HepG2 (cell line): ENCODE measurements at regions not wholly inside any gene's neighbourhood (a gene's known extent, or its start where the extent isn't known, plus 50 kb on each side); places are given as distances from the start of the nearest gene placed in this dataset.
A peak's percentile ranks its signal among the peaks of the same experiment; 100 is the strongest.

Source experiments
- ELF3 ChIP-seq: IDR thresholded peaks from 2 replicates; pipeline ENCODE4 v1.6.1; 2016; ENCODE audit warnings: missing genetic modification reagents, missing compliant biosample characterization
- ELF4 ChIP-seq: sonication (generic); formaldehyde crosslinking; IDR thresholded peaks from 2 replicates; pipeline ENCODE4 v1.5.0; 2020; ENCODE audit warnings: missing genetic modification reagents, mild to moderate bottlenecking, moderate library complexity, borderline replicate concordance
- GATA4 ChIP-seq: sonication (generic); IDR thresholded peaks from 2 replicates; pipeline ENCODE4 v1.6.1; 2016; ENCODE audit warnings: antibody characterized with exemption, low read depth, borderline replicate concordance
- HMGXB3 ChIP-seq: sonication (generic); formaldehyde crosslinking; IDR thresholded peaks from 2 replicates; pipeline ENCODE4 v1.4.0; 2020; ENCODE audit warnings: missing genetic modification reagents, borderline replicate concordance
- HNRNPL ChIP-seq: fragments of 200-400 bp; formaldehyde crosslinking; IDR thresholded peaks from 2 replicates; pipeline ENCODE4 v1.6.1; 2017; ENCODE audit warnings: mild to moderate bottlenecking, low read depth, low read length
- JUND ChIP-seq: sonication (generic); formaldehyde crosslinking; IDR thresholded peaks from 2 replicates; pipeline ENCODE4 v1.8.0; 2022; ENCODE audit warnings: mild to moderate bottlenecking, missing genetic modification reagents
- MATR3 ChIP-seq: sonication (generic); formaldehyde crosslinking; IDR thresholded peaks from 2 replicates; pipeline ENCODE4 v1.4.0; 2020; ENCODE audit warnings: missing genetic modification reagents
- MZF1 ChIP-seq: sonication (generic); formaldehyde crosslinking; IDR thresholded peaks from 2 replicates; pipeline ENCODE4 v1.8.1; 2023; ENCODE audit warnings: mild to moderate bottlenecking, missing genetic modification reagents, borderline replicate concordance
- NKX3-1 ChIP-seq: sonication (generic); formaldehyde crosslinking; IDR thresholded peaks from 2 replicates; pipeline ENCODE4 v1.5.0; 2020; ENCODE audit warnings: missing genetic modification reagents
- POLR2A ChIP-seq, 2 experiments: IDR thresholded peaks; 2 replicates each; pipeline ENCODE4 v1.6.1; 2011; ENCODE audit warnings: low read depth in 2 of 2, low read length in 2 of 2, mild to moderate bottlenecking in 1 of 2, moderate library complexity in 1 of 2; ENCODE audit not compliant: insufficient read depth in 1 of 2
- PRDM15 ChIP-seq: sonication (generic); formaldehyde crosslinking; IDR thresholded peaks from 2 replicates; pipeline ENCODE4 v1.4.0; 2020; ENCODE audit warnings: missing genetic modification reagents
- SIX4 ChIP-seq: sonication (generic); formaldehyde crosslinking; IDR thresholded peaks from 2 replicates; pipeline ENCODE4 v1.4.0; 2020; ENCODE audit warnings: missing genetic modification reagents
- SOX6 ChIP-seq, 2 experiments: fragments of 450-650 bp in 1 of 2; sonication (generic) in 1 of 2; formaldehyde crosslinking in 1 of 2; IDR thresholded peaks; 2 replicates each; pipeline versions ENCODE4 v1.4.0 to v1.6.1; 2017 to 2020; ENCODE audit warnings: antibody characterized with exemption in 1 of 2, mild to moderate bottlenecking in 1 of 2, missing genetic modification reagents in 1 of 2
- SRSF9 ChIP-seq: fragments of 200-400 bp; formaldehyde crosslinking; IDR thresholded peaks from 2 replicates; pipeline ENCODE4 v1.6.1; 2018; ENCODE audit warnings: borderline replicate concordance, mild to moderate bottlenecking, low read depth, low read length; ENCODE audit not compliant: insufficient read depth, poor library complexity, severe bottlenecking
- ZBTB14 ChIP-seq: sonication (generic); formaldehyde crosslinking; IDR thresholded peaks from 2 replicates; pipeline ENCODE4 v1.4.0; 2020; ENCODE audit warnings: missing genetic modification reagents
- ZFAT ChIP-seq: sonication (generic); formaldehyde crosslinking; conservative IDR thresholded peaks from 2 replicates; pipeline ENCODE4 v1.8.1; 2023; ENCODE audit warnings: missing genetic modification reagents, inconsistent platforms
- ZNF205 ChIP-seq: IDR thresholded peaks from 2 replicates; pipeline ENCODE4 v1.6.1; 2018; ENCODE audit warnings: missing biosample characterization, missing genetic modification reagents
- ZNF281 ChIP-seq: sonication (generic); formaldehyde crosslinking; IDR thresholded peaks from 2 replicates; pipeline ENCODE4 v1.4.0; 2020; ENCODE audit warnings: missing genetic modification reagents, borderline replicate concordance
- ZNF562 ChIP-seq: sonication (generic); formaldehyde crosslinking; IDR thresholded peaks from 2 replicates; pipeline ENCODE4 v1.8.0; 2022; ENCODE audit warnings: missing genetic modification reagents, borderline replicate concordance
- ZNF644 ChIP-seq: IDR thresholded peaks from 2 replicates; pipeline ENCODE4 v1.6.1; 2016; ENCODE audit warnings: low read depth

- TF ChIP-seq HMGXB3 (no peak), JUND (CRISPR knock-in tag) (no peak), MATR3 (no peak), ZBTB14 (no peak), ELF4 (no peak), HNRNPL (no peak), PRDM15 (no peak), NKX3-1 (CRISPR knock-in tag) (no peak), ZNF644 (CRISPR knock-in tag) (peak; percentile 41; the same call in 1 of the 2 replicates), SRSF9 (no peak), ZNF205 (CRISPR knock-in tag) (no peak), ELF3 (CRISPR knock-in tag) (no peak), GATA4 (no peak), POLR2A (IDR thresholded peaks at IDR 0.05; ENCODE audit: insufficient read depth in 1 of 2, low read depth in 2 of 2, low read length in 2 of 2) (no peak), ZNF281 (CRISPR knock-in tag) (no peak), ZFAT (CRISPR knock-in tag) (no peak), MZF1 (CRISPR knock-in tag) (no peak), SIX4 (CRISPR knock-in tag) (no peak), SOX6 (IDR thresholded peaks at IDR 0.05) (no peak), SOX6 (CRISPR knock-in tag; IDR thresholded peaks at IDR 0.05) (peak; percentile 83), ZNF562 (CRISPR knock-in tag) (no peak)
Measured at GRCh38 chr3:67302489-67302888, 304.4 kb downstream of the KBTBD8 start (continued).
